ENCODE measurements at regions not wholly inside any gene's neighbourhood (a gene's known extent, or its start where the extent isn't known, plus 50 kb on each side); places are given as distances from the start of the nearest gene placed in this dataset.
"Not testable (repeated sequence)": the region's sequence is repeated elsewhere in the genome, so short reads cannot be mapped to it uniquely, and the experiment has no call there.

GRCh38 chr1:149260284-149260683, 156.9 kb upstream of the NBPF9 start:
- not testable (repeated sequence) for H2AFZ ChIP-seq (ENCODE audit: insufficient read depth, low read length, poor library complexity); H3K4me3 ChIP-seq (ENCODE audit: low read depth, low read length); H3K27me3 ChIP-seq (ENCODE audit: insufficient read depth, low read length); H2BK5ac ChIP-seq (ENCODE audit: low read depth, low read length, poor library complexity); H3K4me1 ChIP-seq (ENCODE audit: control insufficient read depth in 1 of 2, insufficient read depth in 2 of 2, low read length in 2 of 2); H3K4me2 ChIP-seq (ENCODE audit: low read length); H2BK120ac ChIP-seq (ENCODE audit: insufficient read depth, low read length, poor library complexity); H4K91ac ChIP-seq (ENCODE audit: low read depth, low read length); H3K14ac ChIP-seq (ENCODE audit: low read length); H3K36me3 ChIP-seq (ENCODE audit: control insufficient read depth in 1 of 2, insufficient read depth in 2 of 2, low read length in 2 of 2); H2BK12ac ChIP-seq (ENCODE audit: low read length); H3K9ac ChIP-seq (ENCODE audit: low read length); H4K12ac ChIP-seq (ENCODE audit: low read depth, low read length); H3K79me2 ChIP-seq (ENCODE audit: control insufficient read depth, insufficient read depth, low read length, poor library complexity); H4K8ac ChIP-seq (ENCODE audit: low read depth, low read length); H3K27ac ChIP-seq (ENCODE audit: low read depth, low read length); H3K4ac ChIP-seq (ENCODE audit: low read depth, low read length); DNase-seq; H3K18ac ChIP-seq (ENCODE audit: low read length); H3K9me3 ChIP-seq (ENCODE audit: insufficient read depth, low read depth, low read length); H3K79me1 ChIP-seq (ENCODE audit: low read length); H3K23ac ChIP-seq (ENCODE audit: low read length); H2AK5ac ChIP-seq (ENCODE audit: low read length)
- no CpG with 5 or more reads among the region's 1 CpG for WGBS (ENCODE audit: extremely low coverage, insufficient coverage, insufficient read length)

- H3K9me3 ChIP-seq (ENCODE audit: insufficient read depth, low read depth, low read length); DNase-seq; H3K18ac ChIP-seq (ENCODE audit: low read length); H3K27ac ChIP-seq (ENCODE audit: low read depth, low read length); H3K4me3 ChIP-seq (ENCODE audit: low read depth, low read length); H3K4me1 ChIP-seq (ENCODE audit: control insufficient read depth in 1 of 2, insufficient read depth in 2 of 2, low read length in 2 of 2); H3K79me2 ChIP-seq (ENCODE audit: control insufficient read depth, insufficient read depth, low read length, poor library complexity); H3K14ac ChIP-seq (ENCODE audit: low read length); H2AK5ac ChIP-seq (ENCODE audit: low read length); H2BK12ac ChIP-seq (ENCODE audit: low read length); H3K4ac ChIP-seq (ENCODE audit: low read depth, low read length); H2BK5ac ChIP-seq (ENCODE audit: low read depth, low read length, poor library complexity); H3K27me3 ChIP-seq (ENCODE audit: insufficient read depth, low read length); H4K12ac ChIP-seq (ENCODE audit: low read depth, low read length); H3K36me3 ChIP-seq (ENCODE audit: control insufficient read depth in 1 of 2, insufficient read depth in 2 of 2, low read length in 2 of 2); H3K23ac ChIP-seq (ENCODE audit: low read length); H3K79me1 ChIP-seq (ENCODE audit: low read length); H3K9ac ChIP-seq (ENCODE audit: low read length); H2BK120ac ChIP-seq (ENCODE audit: insufficient read depth, low read length, poor library complexity); H3K4me2 ChIP-seq (ENCODE audit: low read length); H4K91ac ChIP-seq (ENCODE audit: low read depth, low read length); H4K8ac ChIP-seq (ENCODE audit: low read depth, low read length); H2AFZ ChIP-seq (ENCODE audit: insufficient read depth, low read length, poor library complexity): not testable (repeated sequence)
- WGBS (ENCODE audit: extremely low coverage, insufficient coverage, insufficient read length), result no CpG with 5 or more reads among the region's 5 CpGs
Observed at GRCh38 chr1:149260736-149261340, 157.5 kb upstream of the NBPF9 start.

- not testable (repeated sequence) for H3K27ac ChIP-seq (ENCODE audit: low read depth, low read length); H2BK5ac ChIP-seq (ENCODE audit: low read depth, low read length, poor library complexity); H2BK120ac ChIP-seq (ENCODE audit: insufficient read depth, low read length, poor library complexity); H3K4me3 ChIP-seq (ENCODE audit: low read depth, low read length); H4K12ac ChIP-seq (ENCODE audit: low read depth, low read length); H2BK12ac ChIP-seq (ENCODE audit: low read length); H3K9ac ChIP-seq (ENCODE audit: low read length); H4K91ac ChIP-seq (ENCODE audit: low read depth, low read length); DNase-seq; H3K23ac ChIP-seq (ENCODE audit: low read length); H3K9me3 ChIP-seq (ENCODE audit: insufficient read depth, low read depth, low read length); H3K18ac ChIP-seq (ENCODE audit: low read length); H3K4ac ChIP-seq (ENCODE audit: low read depth, low read length); H2AFZ ChIP-seq (ENCODE audit: insufficient read depth, low read length, poor library complexity); H3K79me2 ChIP-seq (ENCODE audit: control insufficient read depth, insufficient read depth, low read length, poor library complexity); H3K27me3 ChIP-seq (ENCODE audit: insufficient read depth, low read length); H4K8ac ChIP-seq (ENCODE audit: low read depth, low read length); H3K4me2 ChIP-seq (ENCODE audit: low read length); H3K14ac ChIP-seq (ENCODE audit: low read length); H3K79me1 ChIP-seq (ENCODE audit: low read length); H3K4me1 ChIP-seq (ENCODE audit: control insufficient read depth in 1 of 2, insufficient read depth in 2 of 2, low read length in 2 of 2); H2AK5ac ChIP-seq (ENCODE audit: low read length); H3K36me3 ChIP-seq (ENCODE audit: control insufficient read depth in 1 of 2, insufficient read depth in 2 of 2, low read length in 2 of 2)
- WGBS (ENCODE audit: extremely low coverage, insufficient coverage, insufficient read length), result no CpG with 5 or more reads among the region's 3 CpGs
Observed at GRCh38 chr1:149267287-149267686, 163.9 kb upstream of the NBPF9 start.

GRCh38 chr1:149269001-149269702, 165.8 kb upstream of the NBPF9 start:
- not testable (repeated sequence) for H3K9ac ChIP-seq (ENCODE audit: low read length); H3K4me2 ChIP-seq (ENCODE audit: low read length); H2BK120ac ChIP-seq (ENCODE audit: insufficient read depth, low read length, poor library complexity); H2BK5ac ChIP-seq (ENCODE audit: low read depth, low read length, poor library complexity); H3K79me1 ChIP-seq (ENCODE audit: low read length); H3K27ac ChIP-seq (ENCODE audit: low read depth, low read length); H4K8ac ChIP-seq (ENCODE audit: low read depth, low read length); H4K12ac ChIP-seq (ENCODE audit: low read depth, low read length); H3K18ac ChIP-seq (ENCODE audit: low read length); H3K4me3 ChIP-seq (ENCODE audit: low read depth, low read length); H2BK12ac ChIP-seq (ENCODE audit: low read length); H3K23ac ChIP-seq (ENCODE audit: low read length); H3K27me3 ChIP-seq (ENCODE audit: insufficient read depth, low read length); H3K4me1 ChIP-seq (ENCODE audit: control insufficient read depth in 1 of 2, insufficient read depth in 2 of 2, low read length in 2 of 2); H3K36me3 ChIP-seq (ENCODE audit: control insufficient read depth in 1 of 2, insufficient read depth in 2 of 2, low read length in 2 of 2); DNase-seq; H2AFZ ChIP-seq (ENCODE audit: insufficient read depth, low read length, poor library complexity); H2AK5ac ChIP-seq (ENCODE audit: low read length); H4K91ac ChIP-seq (ENCODE audit: low read depth, low read length); H3K9me3 ChIP-seq (ENCODE audit: insufficient read depth, low read depth, low read length); H3K14ac ChIP-seq (ENCODE audit: low read length); H3K79me2 ChIP-seq (ENCODE audit: control insufficient read depth, insufficient read depth, low read length, poor library complexity); H3K4ac ChIP-seq (ENCODE audit: low read depth, low read length)
- no CpG with 5 or more reads among the region's 6 CpGs for WGBS (ENCODE audit: extremely low coverage, insufficient coverage, insufficient read length)

All from trophoblast cell (in vitro differentiated cells and primary cell).